Stimulated activated CD4-positive, alpha-beta T cell treated with anti-CD3 and anti-CD28 coated beads, Interleukin-1b, Interleukin-23, amount 100 ng/mL, for 4 hours (primary cell): ENCODE measurements at regions not wholly inside any gene's neighbourhood (a gene's known extent, or its start where the extent isn't known, plus 50 kb on each side); places are given as distances from the start of the nearest gene placed in this dataset.
"Not testable (repeated sequence)": the region's sequence is repeated elsewhere in the genome, so short reads cannot be mapped to it uniquely, and the experiment has no call there.

Source experiments
- DNase-seq, 2 donors: peaks; one replicate each; pipeline ENCODE4 v3.0.0-alpha.2; 2020; ENCODE audit warnings: low read depth in 2 of 2

DNA sequence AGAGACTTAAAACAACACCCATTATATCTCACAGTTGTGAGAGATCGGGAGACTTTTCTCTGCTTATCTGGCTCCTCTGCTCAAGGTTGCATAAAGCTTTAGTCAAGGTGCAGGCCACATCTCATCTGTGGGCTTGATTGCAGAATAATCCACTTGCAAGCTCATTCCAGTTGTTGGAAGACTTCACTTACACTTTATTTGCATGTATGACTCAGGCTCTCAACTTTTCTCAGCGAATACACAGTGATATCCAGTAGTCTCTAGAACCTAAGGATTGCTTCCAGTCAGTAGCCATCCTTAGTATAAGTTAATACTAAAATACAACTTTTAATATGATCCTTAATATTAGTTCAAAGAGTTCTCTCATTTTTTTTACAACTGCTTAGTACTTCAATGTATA is 435.5 kb upstream of the NRG3 start:
- DNase-seq: no peak

DNA sequence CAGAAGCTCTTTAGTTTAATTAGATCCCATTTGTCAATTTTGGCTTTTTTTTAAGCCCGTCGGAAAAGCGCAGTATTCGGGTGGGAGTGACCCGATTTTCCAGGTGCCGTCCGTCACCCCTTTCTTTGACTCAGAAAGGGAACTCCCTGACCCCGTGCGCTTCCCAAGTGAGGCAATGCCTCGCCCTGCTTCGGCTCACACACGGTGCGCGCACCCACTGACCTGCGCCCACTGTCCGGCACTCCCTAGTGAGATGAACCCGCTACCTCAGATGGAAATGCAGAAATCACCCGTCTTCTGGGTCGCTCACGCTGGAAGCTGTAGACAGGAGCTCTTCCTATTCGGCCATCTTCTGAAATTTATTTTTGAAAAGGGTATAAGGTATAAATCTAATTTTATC is 433.4 kb upstream of the NRG3 start:
- not testable (repeated sequence) for DNase-seq

DNA sequence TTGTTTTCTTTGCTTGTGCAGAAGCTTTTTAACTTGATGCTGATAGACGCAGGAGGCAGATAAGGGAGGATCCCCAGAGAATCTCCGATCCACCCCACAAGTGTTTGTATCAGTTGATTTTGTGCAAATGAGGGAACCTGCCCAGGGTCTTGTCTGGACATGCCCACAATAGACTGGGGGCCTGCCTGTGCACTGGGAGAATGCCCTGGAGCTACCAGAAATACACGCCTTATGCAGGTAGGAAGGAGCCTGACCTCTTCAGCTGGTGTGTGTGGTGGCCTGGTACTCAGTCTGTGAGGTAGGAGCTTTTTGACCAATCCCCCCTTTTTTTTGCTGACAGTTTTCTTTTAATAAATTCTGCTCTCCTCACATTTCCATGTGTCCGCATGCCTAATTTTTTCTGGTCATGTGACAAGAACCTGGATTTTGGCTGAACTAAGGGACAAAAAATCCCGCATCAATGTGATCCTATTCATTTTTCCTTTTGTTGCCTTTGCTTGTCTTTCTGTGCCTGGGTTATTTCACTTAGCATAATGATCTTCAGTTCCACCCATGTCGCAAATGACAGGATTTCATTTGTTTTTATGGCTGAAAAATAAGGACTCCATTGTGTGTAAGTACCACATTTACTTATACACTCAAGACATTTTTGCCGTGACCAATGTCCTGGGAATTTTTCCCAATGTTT is 430.6 kb upstream of the NRG3 start:
- DNase-seq: no peak

DNA sequence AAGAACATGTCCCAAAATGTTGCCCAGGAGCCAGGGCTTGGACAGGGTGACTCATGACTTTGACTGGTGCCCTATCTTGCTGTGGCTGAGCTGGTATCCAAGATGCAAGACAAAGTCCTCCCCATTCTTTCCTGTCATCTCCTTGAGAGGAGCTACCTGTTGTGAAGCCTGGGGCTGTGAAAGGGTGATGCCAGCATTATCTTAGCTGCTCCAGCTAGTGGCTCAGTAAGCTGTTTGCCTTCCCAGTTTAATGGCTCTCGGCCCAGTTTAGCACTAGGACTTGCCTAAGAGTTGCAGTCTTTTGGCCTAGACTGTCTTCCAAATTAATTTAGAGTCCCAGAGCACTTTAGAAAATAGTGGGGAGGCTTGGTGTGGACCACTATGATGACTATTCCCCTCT is 424.3 kb upstream of the NRG3 start:
- no peak for DNase-seq

DNA sequence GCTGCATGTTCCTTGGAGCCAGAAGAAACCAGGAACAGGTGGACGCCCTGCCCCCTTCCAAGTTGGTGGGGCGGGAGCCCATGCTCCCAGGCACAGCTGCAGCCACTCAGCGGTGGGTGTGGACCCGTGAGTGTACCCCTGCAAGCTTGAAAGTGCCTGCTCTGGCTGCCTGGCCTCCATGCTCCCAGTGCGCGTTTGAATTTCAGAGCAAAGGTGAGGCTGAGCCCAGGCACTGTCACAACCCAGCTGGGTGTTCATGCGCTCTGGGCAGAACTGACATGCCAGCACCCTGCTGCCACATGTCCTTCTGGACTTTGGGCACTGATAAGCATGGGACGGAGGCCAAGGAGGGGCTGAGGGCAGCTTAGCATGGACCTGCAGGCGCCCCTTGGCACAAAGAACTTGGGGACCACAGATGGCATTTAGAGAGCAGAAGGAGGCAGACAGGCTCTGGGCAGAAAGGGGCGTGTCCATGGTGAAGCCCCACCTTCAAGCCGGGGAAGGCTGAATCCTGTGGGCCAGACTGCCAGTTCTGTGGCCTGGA is 402.0 kb upstream of the NRG3 start:
- no peak for DNase-seq

DNA sequence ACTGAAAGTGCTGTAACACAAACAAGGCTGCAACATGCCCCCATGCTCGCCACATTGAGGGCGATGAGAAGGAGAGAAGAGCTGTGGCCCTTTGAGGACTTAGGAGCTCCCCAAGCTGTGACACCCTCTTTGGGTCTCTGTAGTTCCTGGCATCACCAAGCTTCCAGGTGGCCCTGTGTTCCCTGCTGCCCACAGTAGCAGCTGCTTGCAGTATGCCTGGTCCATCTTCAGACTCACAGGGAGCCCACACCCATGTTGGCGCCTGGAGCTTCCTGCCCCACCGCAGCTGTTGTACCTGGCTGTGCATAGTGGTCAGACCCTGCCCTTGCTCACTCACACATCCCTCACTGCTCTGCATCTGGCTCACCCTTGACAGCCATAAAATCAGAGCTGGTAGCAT is 401.2 kb upstream of the NRG3 start:
- no peak for DNase-seq

DNA sequence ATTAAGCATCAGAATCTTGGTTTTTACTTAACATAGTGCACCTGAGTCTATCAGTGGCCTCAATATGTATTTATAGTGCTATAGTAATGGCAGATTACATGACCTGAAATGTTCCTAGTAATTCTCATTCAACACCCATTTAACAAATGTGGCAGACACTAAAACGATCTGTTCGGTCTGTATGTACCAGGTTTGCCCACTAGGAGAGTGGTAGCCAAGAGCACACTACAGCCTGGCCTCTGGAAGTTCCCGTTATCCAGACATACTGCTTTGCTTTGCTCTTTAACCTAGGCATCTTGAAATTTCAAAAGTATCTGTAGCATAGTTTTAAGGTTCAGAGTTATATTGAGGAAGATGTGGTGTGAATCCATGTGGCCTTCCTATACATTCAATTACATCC is 395.7 kb upstream of the NRG3 start:
- DNase-seq: no peak

DNA sequence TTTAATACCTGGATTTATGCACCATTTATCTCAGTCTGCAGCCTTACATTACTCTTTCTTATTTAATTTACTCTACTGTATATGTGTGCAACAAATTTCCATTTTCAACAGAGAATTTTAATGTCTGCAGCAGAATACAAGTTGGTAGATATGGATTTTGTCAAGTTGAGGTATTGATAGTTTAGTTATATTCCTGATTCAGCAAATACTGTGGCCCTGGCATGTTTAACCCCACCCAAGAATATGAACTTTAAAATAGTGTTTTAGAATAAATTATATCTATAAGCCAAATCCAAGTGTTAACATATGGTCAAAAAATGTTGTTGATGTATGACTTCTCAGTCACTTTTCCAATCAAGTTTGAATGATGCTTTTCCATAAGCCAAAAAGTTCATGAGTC is 378.4 kb upstream of the NRG3 start:
- no peak for DNase-seq

DNA sequence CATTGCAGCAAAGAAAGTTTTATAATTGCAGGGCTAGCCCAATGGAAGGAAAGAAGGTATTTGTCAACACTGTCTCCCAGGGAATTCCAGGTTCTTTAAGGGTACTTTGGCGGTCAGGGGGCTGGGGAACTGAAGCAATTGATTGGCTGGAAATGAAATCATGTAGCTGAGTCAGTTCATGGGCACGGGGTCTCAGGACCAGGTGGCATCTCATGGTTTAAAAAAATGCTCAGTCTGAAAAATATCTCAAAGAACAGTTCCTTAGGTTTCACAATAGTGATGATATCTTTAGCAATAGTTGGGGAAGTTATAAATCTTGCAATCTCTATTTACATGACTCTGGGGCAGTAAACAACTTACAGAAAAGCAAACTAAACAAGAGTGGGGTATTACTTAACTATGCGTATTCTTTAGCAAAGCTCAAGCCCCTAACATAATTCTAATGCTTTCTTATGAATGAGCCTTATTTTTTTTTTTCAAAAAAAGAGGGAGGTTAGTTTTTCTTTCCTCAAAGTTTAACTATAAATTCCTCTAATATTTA is 376.9 kb upstream of the NRG3 start:
- DNase-seq: no peak

DNA sequence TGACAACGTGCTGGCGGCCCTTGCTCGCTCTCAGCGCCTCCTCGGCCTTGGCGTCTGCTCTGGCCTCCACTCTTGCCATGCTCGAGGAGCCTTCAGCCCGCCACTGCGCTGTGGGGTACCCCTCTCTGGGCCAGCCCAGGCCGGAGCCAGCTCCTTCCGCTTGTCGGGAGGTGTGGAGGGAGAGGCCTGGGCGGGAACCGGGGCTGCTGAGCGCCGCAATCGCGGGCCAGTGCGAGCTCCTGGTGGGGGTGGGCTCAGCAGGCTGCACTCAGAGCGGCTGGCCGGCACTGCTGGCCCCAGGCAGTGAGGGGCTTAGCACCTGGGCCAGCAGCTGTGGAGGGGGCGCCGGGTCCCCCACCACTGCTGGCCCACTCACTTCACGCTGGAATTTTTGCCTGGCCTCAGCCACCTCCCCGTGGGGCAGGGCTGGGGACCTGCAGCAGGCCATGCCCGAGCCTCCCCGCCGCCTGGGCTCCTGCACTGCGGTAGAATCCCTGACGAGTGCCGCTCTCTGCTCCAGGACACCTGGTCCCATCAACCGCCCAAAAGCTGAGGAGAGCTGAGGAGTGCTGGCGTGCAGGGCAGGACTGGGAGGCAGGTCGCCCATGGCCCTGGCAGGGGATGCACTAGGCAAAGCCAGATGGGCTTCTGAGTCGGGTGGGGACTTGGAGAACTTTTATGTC is 372.2 kb upstream of the NRG3 start:
- DNase-seq: no peak

DNA sequence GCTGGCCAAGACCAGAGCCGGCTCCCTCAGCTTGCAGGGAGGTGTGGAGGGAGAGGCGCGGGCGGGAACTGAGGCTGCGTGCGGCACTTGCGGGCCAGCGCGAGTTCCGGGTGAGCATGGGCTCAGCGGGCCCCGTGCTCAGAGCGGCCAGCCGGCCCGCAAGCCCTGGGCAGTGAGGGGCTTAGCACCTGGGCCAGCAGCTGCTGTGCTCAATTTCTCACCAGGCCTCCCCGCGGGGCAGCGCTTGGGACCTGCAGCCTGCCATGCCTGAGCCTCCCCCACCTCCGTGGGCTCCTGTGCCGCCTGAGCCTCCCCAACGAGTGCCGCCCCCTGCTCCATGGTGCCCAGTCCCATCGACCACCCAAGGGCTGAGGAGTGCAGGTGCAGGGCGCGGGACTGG is 369.2 kb upstream of the NRG3 start:
- not testable (repeated sequence) for DNase-seq

DNA sequence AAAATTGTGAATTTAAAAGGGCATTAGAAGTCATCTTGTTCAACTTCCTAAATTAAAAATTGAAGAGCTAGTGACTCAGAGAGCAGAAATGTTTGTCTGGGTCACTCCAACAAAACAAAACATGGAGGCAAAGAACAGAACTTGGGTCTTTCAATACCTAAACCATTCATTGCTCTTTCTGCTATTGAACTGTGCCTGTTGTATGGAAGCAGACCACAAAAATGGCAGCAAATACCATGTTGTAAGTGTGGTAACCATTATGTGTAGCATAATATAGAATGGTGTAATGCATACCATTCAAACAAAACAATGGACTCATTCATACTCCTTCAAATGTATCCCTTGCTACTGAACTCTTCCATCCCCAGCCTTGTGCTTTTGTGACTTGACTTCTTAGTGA is 360.2 kb upstream of the NRG3 start:
- no peak for DNase-seq

DNA sequence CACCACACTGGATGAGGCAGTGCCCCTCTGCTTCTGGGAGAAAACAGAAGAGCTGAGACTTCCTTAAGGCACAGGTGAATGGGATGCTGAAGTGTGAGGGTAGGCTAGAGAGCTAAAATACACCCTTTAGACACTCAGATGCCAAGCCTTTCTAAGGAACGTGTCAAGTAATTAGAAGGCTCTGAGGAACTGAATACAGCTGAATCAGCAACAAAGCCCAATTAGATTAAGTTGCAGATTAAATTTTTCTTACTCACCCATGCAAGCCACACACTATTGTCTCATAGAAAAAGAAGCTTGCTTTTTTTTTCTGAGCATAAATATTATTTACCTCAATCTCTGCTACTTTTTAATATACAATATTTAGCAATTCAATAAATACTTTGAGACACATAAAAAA is 354.3 kb upstream of the NRG3 start:
- DNase-seq: no peak

DNA sequence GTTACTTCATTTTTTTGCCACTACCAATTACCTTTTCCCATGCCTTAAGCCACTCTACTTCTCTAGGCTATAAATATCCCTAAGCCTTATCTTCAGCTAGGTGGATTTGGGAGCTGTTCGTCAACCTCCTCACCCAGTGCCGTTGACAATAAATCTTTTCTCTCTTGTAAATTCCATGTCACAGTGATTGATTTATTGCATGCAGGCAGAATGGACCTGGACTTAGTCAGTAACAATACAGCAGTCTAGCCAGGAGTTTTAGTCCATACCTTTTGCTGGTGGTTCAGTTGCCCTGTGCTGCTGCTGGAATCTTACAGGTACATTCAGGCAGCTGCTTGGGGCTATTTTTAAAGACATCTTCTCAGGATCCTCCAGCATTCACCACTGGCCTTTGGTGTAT is 350.5 kb upstream of the NRG3 start:
- DNase-seq: no peak

DNA sequence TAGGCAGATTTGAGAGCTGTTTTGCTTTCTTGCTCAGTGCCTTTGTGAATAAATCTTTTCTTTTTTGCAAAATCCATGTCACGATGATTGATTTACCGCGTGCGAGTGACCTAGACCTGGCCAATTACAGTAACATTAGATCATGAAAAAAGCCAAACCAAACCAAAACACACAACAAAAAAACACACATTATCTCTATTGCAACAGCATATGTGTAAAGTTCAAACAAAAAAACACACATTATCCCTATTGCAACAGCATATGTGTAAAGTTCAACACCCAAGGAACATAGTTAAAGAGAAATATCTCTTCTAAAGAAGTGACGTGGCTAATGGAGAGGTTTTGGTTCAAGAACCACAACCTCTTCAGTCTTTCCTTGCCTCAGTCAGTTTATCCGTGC is 342.6 kb upstream of the NRG3 start:
- no peak for DNase-seq

DNA sequence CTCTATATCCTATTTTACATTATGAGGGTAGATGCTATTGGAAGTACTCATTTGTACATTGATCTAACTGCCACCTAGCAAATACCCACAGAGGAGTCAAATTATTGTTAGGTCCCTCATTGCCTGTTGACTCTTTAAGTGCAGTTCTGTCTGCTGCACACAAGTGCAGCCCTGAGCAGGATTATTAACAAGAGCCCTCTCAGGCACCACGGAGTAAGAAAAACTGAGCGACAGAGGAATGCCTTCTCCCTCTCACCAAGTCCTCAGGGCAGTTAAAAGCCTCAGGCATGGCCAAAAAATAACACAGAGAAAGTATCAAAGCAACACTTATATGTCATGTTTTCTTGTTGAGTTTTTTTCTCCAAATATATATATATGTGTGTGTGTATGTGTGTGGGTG is 340.0 kb upstream of the NRG3 start:
- DNase-seq: no peak

DNA sequence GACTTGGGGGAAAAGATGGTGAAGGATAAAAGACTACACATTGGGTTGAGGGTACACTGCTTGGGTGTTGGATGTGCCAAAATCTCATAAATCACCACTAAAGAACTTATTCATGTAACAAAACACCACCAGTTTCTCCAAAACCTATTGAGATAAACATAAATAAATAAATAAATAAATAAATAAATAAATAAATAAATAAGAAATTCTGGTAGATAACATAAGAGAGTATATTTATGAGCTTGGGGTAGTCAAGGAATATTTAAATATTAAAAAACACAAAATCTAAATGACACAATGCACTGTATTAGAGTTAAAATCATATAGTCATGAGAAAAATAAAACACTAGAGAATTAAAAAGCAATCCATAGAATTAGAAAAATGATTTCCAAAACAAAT is 333.5 kb upstream of the NRG3 start:
- no peak for DNase-seq

DNA sequence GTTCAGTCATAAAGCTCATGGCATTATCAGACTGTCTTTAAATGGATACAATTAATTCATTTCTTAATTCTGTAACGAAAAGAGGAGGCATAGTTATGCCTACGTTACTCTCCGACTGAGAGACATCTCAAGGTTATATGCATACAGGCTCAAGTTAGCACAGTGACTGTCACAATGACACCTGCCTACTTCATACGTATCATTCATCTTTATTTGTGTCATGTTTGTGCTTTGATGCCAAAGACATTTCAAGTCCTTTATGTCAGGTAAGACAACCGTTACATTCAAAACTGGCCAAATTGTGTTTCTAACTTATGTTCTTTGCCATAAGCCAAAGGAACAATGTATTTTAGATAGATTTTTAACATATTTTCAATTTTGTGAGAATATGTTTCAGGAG is 328.8 kb upstream of the NRG3 start:
- no peak for DNase-seq

DNA sequence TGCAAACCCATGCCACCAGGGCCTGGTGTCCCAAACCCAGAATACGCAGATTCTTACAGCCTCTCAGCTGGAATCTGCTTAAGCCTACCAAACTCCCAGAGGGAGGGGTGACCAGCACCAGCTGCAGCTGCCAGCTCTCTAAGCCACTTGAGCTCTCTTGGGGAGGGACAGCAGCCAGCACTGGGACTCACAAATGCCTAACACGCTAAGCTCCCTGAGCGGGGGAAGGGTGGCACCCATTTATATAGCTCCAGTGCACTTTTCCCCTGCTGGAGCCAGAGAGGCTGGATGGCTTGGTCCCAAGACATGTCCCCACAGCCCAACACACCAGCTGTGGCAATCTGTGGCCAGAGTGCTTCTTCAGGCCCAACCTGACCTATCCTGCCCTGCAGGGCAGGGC is 326.8 kb upstream of the NRG3 start:
- no peak for DNase-seq

DNA sequence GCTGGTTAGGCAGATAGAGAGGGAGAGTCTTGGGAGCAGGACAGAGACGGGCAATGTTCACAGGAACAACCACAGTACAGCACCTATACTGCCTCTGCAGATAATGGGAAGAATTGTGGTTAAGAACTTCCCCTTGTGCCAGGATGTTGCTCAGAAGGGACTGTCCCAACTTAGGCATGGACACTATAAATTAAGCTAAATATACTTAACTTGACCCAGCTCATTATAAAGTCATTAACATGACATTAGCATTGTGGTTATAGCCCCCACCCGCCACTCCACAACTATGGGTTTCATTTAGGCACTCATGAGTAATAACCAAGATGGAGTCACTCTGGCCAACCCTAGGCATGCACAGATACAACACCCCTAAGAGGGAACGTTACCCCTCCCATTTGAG is 310.9 kb upstream of the NRG3 start:
- DNase-seq: no peak

DNA sequence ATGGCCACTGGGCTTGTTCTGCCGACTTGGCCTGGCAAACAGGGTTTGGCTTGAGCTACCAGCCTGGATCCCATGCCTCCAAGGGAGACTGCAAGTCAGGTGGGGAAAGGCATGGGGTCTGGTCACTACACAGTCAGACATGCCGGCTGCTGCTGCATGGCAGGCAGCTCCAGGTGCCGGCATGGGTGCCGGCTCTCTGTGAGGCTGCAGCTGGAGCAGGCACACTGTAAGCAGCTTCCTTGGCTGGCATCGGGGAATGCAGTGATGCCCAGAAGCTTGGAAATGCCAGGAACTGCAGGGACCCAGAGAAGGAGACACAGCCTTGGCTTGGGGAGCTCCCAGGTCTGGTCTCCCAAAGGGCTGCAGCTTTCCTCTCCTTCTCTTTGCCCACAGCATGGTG is 305.5 kb upstream of the NRG3 start:
- no peak for DNase-seq

DNA sequence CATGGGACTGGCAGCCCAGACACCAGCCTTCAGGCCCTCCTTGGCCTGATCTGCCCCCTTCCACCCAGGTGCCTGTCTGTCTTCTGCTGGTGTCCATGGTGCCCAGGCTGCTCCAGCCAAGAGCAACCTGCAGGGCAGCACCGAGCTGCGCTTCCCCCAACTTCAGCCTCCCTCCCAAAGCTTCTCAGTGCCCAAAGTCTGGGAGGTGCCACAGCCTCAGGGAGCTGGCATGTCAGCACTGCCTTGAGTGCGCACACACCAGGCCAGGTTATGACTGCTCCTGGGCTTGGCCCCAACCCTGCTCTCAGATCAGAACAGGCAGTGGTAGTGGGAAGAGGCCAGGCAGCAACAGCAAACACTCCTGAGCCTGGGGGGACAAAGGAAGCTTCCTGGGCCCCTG is 304.6 kb upstream of the NRG3 start:
- no peak for DNase-seq
